ENCODE measurements at regions not wholly inside any gene's neighbourhood (a gene's known extent, or its start where the extent isn't known, plus 50 kb on each side); places are given as distances from the start of the nearest gene placed in this dataset.

DNA sequence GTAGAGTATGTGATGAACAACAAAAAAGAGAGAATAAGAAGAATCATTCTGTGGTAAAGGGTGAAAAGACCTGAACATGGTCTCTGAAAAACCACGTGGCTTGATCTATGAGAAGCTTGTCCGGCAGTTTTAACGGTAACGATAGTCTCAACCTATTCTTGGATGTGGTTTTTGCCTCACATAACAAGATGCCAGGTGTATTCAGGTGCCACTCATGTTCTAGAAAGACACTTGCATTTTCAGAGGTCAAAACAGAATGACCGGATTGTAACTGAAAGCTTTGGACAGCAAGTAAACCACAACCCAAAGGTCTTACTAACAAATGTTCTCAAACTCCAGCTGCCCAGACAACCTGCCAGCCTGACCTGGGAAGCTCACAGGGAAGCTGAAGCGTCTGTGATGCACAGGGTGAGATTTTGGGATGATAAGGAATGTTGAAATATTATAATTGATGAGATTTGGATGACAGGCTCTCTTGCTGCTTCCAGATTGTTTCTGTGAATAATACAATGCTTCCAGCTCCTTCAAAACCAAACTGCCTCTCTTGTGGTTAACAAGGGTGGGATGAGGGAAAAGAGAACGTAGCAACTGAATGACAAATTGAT is 137.4 kb upstream of the GRB10 start:
- H3K27me3 Mint-ChIP-seq (ENCODE audit: low read depth) = no peaks in the 10 kb centered on the region
- H3K4ac ChIP-seq (ENCODE audit: low read depth, low read length) = no peak overlapping the region
- H2AFZ ChIP-seq (ENCODE audit: low read length) = no peak overlapping the region
- H3K9me3 ChIP-seq (ENCODE audit: control insufficient read depth, low read depth, low read length) = no peaks in the 10 kb centered on the region
- H3K4me2 ChIP-seq (ENCODE audit: insufficient read depth, insufficient read length, low read length) = no peak overlapping the region
- TF ChIP-seq, protein P1, sequence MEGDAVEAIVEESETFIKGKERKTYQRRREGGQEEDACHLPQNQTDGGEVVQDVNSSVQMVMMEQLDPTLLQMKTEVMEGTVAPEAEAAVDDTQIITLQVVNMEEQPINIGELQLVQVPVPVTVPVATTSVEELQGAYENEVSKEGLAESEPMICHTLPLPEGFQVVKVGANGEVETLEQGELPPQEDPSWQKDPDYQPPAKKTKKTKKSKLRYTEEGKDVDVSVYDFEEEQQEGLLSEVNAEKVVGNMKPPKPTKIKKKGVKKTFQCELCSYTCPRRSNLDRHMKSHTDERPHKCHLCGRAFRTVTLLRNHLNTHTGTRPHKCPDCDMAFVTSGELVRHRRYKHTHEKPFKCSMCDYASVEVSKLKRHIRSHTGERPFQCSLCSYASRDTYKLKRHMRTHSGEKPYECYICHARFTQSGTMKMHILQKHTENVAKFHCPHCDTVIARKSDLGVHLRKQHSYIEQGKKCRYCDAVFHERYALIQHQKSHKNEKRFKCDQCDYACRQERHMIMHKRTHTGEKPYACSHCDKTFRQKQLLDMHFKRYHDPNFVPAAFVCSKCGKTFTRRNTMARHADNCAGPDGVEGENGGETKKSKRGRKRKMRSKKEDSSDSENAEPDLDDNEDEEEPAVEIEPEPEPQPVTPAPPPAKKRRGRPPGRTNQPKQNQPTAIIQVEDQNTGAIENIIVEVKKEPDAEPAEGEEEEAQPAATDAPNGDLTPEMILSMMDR (conservative IDR thresholded peaks at IDR 0.05) = no peak
- H2BK20ac ChIP-seq (ENCODE audit: low read depth, low read length, poor library complexity, severe bottlenecking) = no peak overlapping the region
- H3K18ac ChIP-seq (ENCODE audit: insufficient read length, low read depth, low read length) = no peak overlapping the region
- DNase-seq = no peak
- H2BK12ac ChIP-seq (ENCODE audit: insufficient read length, low read depth, low read length) = no peak overlapping the region
- no peak overlapping the region for H4K8ac ChIP-seq (replicated peaks; ENCODE audit: insufficient read length, low read depth, low read length)
- H3K27ac ChIP-seq (ENCODE audit: insufficient read length, low read depth, low read length) = no peak overlapping the region
- H3K79me2 ChIP-seq (ENCODE audit: insufficient read depth, low read length) = no peaks in the 10 kb centered on the region
- no peak overlapping the region for H3K27ac Mint-ChIP-seq
- no CpG with 5 or more reads among the region's 7 CpGs for WGBS (ENCODE audit: extremely low coverage, insufficient read length, low lambda C conversion rate)
- H4K91ac ChIP-seq (ENCODE audit: insufficient read length, low read depth, low read length) = no peak overlapping the region
- H3K9ac ChIP-seq (ENCODE audit: extremely low read depth, insufficient read length, low read length) = no peak overlapping the region
- no peak overlapping the region for H3T11ph ChIP-seq (ENCODE audit: low read length)
- H3K4me1 ChIP-seq (ENCODE audit: insufficient read depth, low read length) = no peaks in the 10 kb centered on the region
- H3K56ac ChIP-seq (ENCODE audit: insufficient read length, low read depth, low read length) = no peak overlapping the region
- H3K36me3 Mint-ChIP-seq (ENCODE audit: insufficient read depth in 1 of 3, low read depth in 3 of 3) = peaks cover 3 to 12% (median 10%) of the 10 kb centered on the region in 3 experiments; a peak in 5 of 7 replicates
- H4K20me1 ChIP-seq (ENCODE audit: control insufficient read depth, insufficient read depth, insufficient read length) = no peaks in the 10 kb centered on the region
- no peak overlapping the region for H2BK120ac ChIP-seq (ENCODE audit: low read depth, low read length, poor library complexity, severe bottlenecking)
- no peak overlapping the region for H2BK5ac ChIP-seq (ENCODE audit: insufficient read length, low read length)
- no peaks in the 10 kb centered on the region for H3K27me3 ChIP-seq (ENCODE audit: insufficient read depth, low read length)
- H3K79me1 ChIP-seq (ENCODE audit: insufficient read depth, low read depth, low read length, poor library complexity, severe bottlenecking) = no peaks in the 10 kb centered on the region
- no peak overlapping the region for H4K5ac ChIP-seq (ENCODE audit: insufficient read length, low read depth, low read length)
- no peak overlapping the region for H3K14ac ChIP-seq (ENCODE audit: insufficient read depth, low read length)
- no peaks in the 10 kb centered on the region; a peak in 1 of 5 replicates for H3K9me3 Mint-ChIP-seq
- H3K4me3 Mint-ChIP-seq = no peak overlapping the region
- H3K23me2 ChIP-seq (ENCODE audit: insufficient read length, low read depth, low read length, poor library complexity, severe bottlenecking) = no peaks in the 10 kb centered on the region
- no peak overlapping the region for H2BK15ac ChIP-seq (ENCODE audit: low read depth, low read length)
- H2AK5ac ChIP-seq (ENCODE audit: insufficient read length, low read length) = no peak overlapping the region
- H3K23ac ChIP-seq (ENCODE audit: insufficient read length, low read depth, low read length) = no peak overlapping the region
- H3K4me1 Mint-ChIP-seq = peaks cover 11 to 12% of the 10 kb centered on the region in 2 experiments

All from H9 (cell line).